Mammary epithelial cell (primary cell): ENCODE measurements at regions not wholly inside any gene's neighbourhood (a gene's known extent, or its start where the extent isn't known, plus 50 kb on each side); places are given as distances from the start of the nearest gene placed in this dataset.
A peak's percentile ranks its signal among the peaks of the same experiment; 100 is the strongest.

ENCODE experiments used
- CTCF ChIP-seq, 2 donors: IDR thresholded peaks in 1 of 2; conservative IDR thresholded peaks in 1 of 2; 2 replicates each; pipeline ENCODE4 v1.5.1; 2011 to 2012; ENCODE audit warnings: inconsistent platforms in 2 of 2, low read length in 2 of 2, mild to moderate bottlenecking in 2 of 2, control low read depth in 1 of 2, low read depth in 1 of 2; ENCODE audit not compliant: insufficient read depth in 1 of 2; ENCODE audit errors: extremely low read depth in 1 of 2
- EZH2 ChIP-seq: IDR thresholded peaks from 2 replicates; pipeline ENCODE4 v1.6.1; 2012; ENCODE audit warnings: low read length, inconsistent platforms, borderline replicate concordance

DNA sequence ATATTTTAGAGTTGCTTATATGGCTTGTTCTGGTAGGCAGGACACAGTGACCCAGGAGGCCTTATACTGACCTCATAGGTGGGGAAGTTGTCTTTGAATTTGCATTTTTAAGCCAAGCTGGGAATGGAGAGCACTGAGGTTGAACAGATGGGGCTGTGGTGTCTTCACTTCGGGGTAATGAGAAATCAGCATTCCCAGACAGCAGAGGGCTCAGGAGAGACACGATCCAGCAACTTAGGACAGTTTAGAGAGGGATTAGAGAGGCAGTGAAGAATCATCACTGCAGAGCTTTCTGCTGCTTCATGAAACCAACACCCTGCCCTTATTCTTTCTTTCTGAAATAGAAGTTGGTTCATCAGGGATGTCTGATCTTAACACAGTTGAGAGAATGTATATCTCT lies 202.4 kb downstream of the TDRD15 start:
- TF ChIP-seq CTCF (conservative IDR thresholded peaks at IDR 0.05 in 1 of 2, IDR thresholded peaks at IDR 0.05 in 1 of 2; ENCODE audit: extremely low read depth in 1 of 2, insufficient read depth in 1 of 2, low read depth in 1 of 2, low read length in 2 of 2), result peak in 1 of 2 donors; percentile 39
- no peak for TF ChIP-seq EZH2
